ENCODE measurements at regions not wholly inside any gene's neighbourhood (a gene's known extent, or its start where the extent isn't known, plus 50 kb on each side); places are given as distances from the start of the nearest gene placed in this dataset.
"Not testable (repeated sequence)": the region's sequence is repeated elsewhere in the genome, so short reads cannot be mapped to it uniquely, and the experiment has no call there.

GRCh38 chr10:5285186-5285585, 79.6 kb upstream of the UCN3 start:
- no peak overlapping the region for H3K4me3 Mint-ChIP-seq
- no peaks in the 10 kb centered on the region for H3K36me3 ChIP-seq (ENCODE audit: control insufficient read depth, insufficient read depth, low read length)

GRCh38 chr10:5288359-5288758, 76.4 kb upstream of the UCN3 start:
- 72 to 87% methylated on average over 4 of the region's 4 CpGs for WGBS, 2 experiments (ENCODE audit: insufficient coverage in 1 of 2, insufficient read length in 1 of 2)
- no peaks in the 10 kb centered on the region for H3K27me3 ChIP-seq (ENCODE audit: control insufficient read depth, insufficient read depth, low read length, poor library complexity, severe bottlenecking)
- H3K4me1 Mint-ChIP-seq, result peaks cover 21% of the 10 kb centered on the region
- no peak overlapping the region for H3K4me3 ChIP-seq (ENCODE audit: low read length)
- no peaks in the 10 kb centered on the region for H3K36me3 Mint-ChIP-seq (ENCODE audit: low read depth)
- TF ChIP-seq CTCF (conservative IDR thresholded peaks at IDR 0.05), result no peak
- no peaks in the 10 kb centered on the region for H3K36me3 ChIP-seq (ENCODE audit: control insufficient read depth, insufficient read depth, low read length)
- H3K4me1 ChIP-seq (ENCODE audit: control insufficient read depth, insufficient read depth, low read length), result no peaks in the 10 kb centered on the region
- DNase-seq, result no peak
- H3K27ac ChIP-seq (ENCODE audit: low read depth, low read length), result no peak overlapping the region
- H3K27me3 Mint-ChIP-seq (ENCODE audit: insufficient read depth), result no peaks in the 10 kb centered on the region
- no peak overlapping the region for H3K27ac Mint-ChIP-seq
- no peaks in the 10 kb centered on the region for H3K9me3 ChIP-seq (ENCODE audit: control insufficient read depth, low read length)
- H3K4me3 Mint-ChIP-seq, result no peak overlapping the region
- H3K9me3 Mint-ChIP-seq, result peaks cover 12% of the 10 kb centered on the region
- no peak overlapping the region for H3K9ac ChIP-seq (ENCODE audit: extremely low read depth, low read length, poor library complexity, severe bottlenecking)

More at GRCh38 chr10:5285186-5285585, 79.6 kb upstream of the UCN3 start:
- TF ChIP-seq CTCF (conservative IDR thresholded peaks at IDR 0.05), result no peak
- Mint-ChIP-seq H3K27me3 (ENCODE audit: insufficient read depth) (no peaks in the 10 kb centered on the region), H3K4me1 (peaks cover 22% of the 10 kb centered on the region), H3K9me3 (peaks cover 9% of the 10 kb centered on the region), H3K36me3 (ENCODE audit: low read depth) (no peaks in the 10 kb centered on the region), H3K27ac (peak overlapping the region; percentile 57)
- H3K27ac ChIP-seq (ENCODE audit: low read depth, low read length), result no peak overlapping the region
- no peak overlapping the region for H3K4me3 ChIP-seq (ENCODE audit: low read length)
- no peak for DNase-seq
- no peaks in the 10 kb centered on the region for H3K9me3 ChIP-seq (ENCODE audit: control insufficient read depth, low read length)
- H3K27me3 ChIP-seq (ENCODE audit: control insufficient read depth, insufficient read depth, low read length, poor library complexity, severe bottlenecking), result no peaks in the 10 kb centered on the region
- 76 to 88% methylated on average over 8 to 9 of the region's 9 CpGs for WGBS, 2 experiments (ENCODE audit: insufficient coverage in 1 of 2, insufficient read length in 1 of 2)
- H3K9ac ChIP-seq (ENCODE audit: extremely low read depth, low read length, poor library complexity, severe bottlenecking), result no peak overlapping the region
- peaks cover 3% of the 10 kb centered on the region for H3K4me1 ChIP-seq (ENCODE audit: control insufficient read depth, insufficient read depth, low read length)

GRCh38 chr10:5289228-5289627, 75.5 kb upstream of the UCN3 start:
- DNase-seq; H3K27me3 Mint-ChIP-seq (ENCODE audit: insufficient read depth); H3K4me1 ChIP-seq (ENCODE audit: control insufficient read depth, insufficient read depth, low read length); H3K4me3 Mint-ChIP-seq; H3K27me3 ChIP-seq (ENCODE audit: control insufficient read depth, insufficient read depth, low read length, poor library complexity, severe bottlenecking); H3K27ac Mint-ChIP-seq; H3K36me3 ChIP-seq (ENCODE audit: control insufficient read depth, insufficient read depth, low read length); H3K36me3 Mint-ChIP-seq (ENCODE audit: low read depth); H3K4me3 ChIP-seq (ENCODE audit: low read length); H3K9me3 ChIP-seq (ENCODE audit: control insufficient read depth, low read length); H3K9ac ChIP-seq (ENCODE audit: extremely low read depth, low read length, poor library complexity, severe bottlenecking); H3K27ac ChIP-seq (ENCODE audit: low read depth, low read length): not testable (repeated sequence)
- peaks cover 16% of the 10 kb centered on the region for H3K4me1 Mint-ChIP-seq
- H3K9me3 Mint-ChIP-seq, result peaks cover 12% of the 10 kb centered on the region
- WGBS, 2 experiments (ENCODE audit: insufficient coverage in 1 of 2, insufficient read length in 1 of 2), result 100% methylated on average over 1 of the region's 1 CpG

GRCh38 chr10:5291501-5292195, 73.1 kb upstream of the UCN3 start:
- H3K27ac Mint-ChIP-seq, result peak overlapping the region; percentile 53
- peaks cover 14% of the 10 kb centered on the region for H3K4me1 Mint-ChIP-seq
- no peaks in the 10 kb centered on the region for H3K27me3 Mint-ChIP-seq (ENCODE audit: insufficient read depth)
- Histone ChIP-seq H3K36me3 (ENCODE audit: control insufficient read depth, insufficient read depth, low read length) (no peaks in the 10 kb centered on the region), H3K9me3 (ENCODE audit: control insufficient read depth, low read length) (no peaks in the 10 kb centered on the region), H3K9ac (ENCODE audit: extremely low read depth, low read length, poor library complexity, severe bottlenecking) (no peak overlapping the region), H3K4me1 (ENCODE audit: control insufficient read depth, insufficient read depth, low read length) (no peaks in the 10 kb centered on the region), H3K27me3 (ENCODE audit: control insufficient read depth, insufficient read depth, low read length, poor library complexity, severe bottlenecking) (no peaks in the 10 kb centered on the region), H3K4me3 (ENCODE audit: low read length) (no peak overlapping the region), H3K27ac (ENCODE audit: low read depth, low read length) (no peak overlapping the region)
- TF ChIP-seq CTCF (conservative IDR thresholded peaks at IDR 0.05), result no peak
- WGBS, 2 experiments (ENCODE audit: insufficient coverage in 1 of 2, insufficient read length in 1 of 2), result 87 to 91% methylated on average over 12 to 13 of the region's 13 CpGs
- DNase-seq, result no peak
- H3K4me3 Mint-ChIP-seq, result no peak overlapping the region
- no peaks in the 10 kb centered on the region for H3K36me3 Mint-ChIP-seq (ENCODE audit: low read depth)
- peaks cover 12% of the 10 kb centered on the region for H3K9me3 Mint-ChIP-seq

Measured in endodermal cell (in vitro differentiated cells).